ENCODE measurements at regions not wholly inside any gene's neighbourhood (a gene's known extent, or its start where the extent isn't known, plus 50 kb on each side); places are given as distances from the start of the nearest gene placed in this dataset.

GRCh38 chr4:170398218-170398617 lies 308.5 kb upstream of the AADAT start:
- no peak for TF ChIP-seq CTCF (IDR thresholded peaks at IDR 0.05; ENCODE audit: borderline replicate concordance, insufficient read depth, low read depth, low read length)
- H3K4me3 ChIP-seq (ENCODE audit: low read depth, low read length) = no peak overlapping the region

GRCh38 chr4:170395773-170396172 lies 306.0 kb upstream of the AADAT start:
- H3K4me3 ChIP-seq (ENCODE audit: low read depth, low read length) = no peak overlapping the region
- no peak for TF ChIP-seq CTCF (IDR thresholded peaks at IDR 0.05; ENCODE audit: borderline replicate concordance, insufficient read depth, low read depth, low read length)

- H3K4me3 ChIP-seq (ENCODE audit: low read depth, low read length) = no peak overlapping the region
- no peak for TF ChIP-seq CTCF (IDR thresholded peaks at IDR 0.05; ENCODE audit: borderline replicate concordance, insufficient read depth, low read depth, low read length)
Observed at GRCh38 chr4:170391066-170391740, 301.4 kb upstream of the AADAT start.

DNA sequence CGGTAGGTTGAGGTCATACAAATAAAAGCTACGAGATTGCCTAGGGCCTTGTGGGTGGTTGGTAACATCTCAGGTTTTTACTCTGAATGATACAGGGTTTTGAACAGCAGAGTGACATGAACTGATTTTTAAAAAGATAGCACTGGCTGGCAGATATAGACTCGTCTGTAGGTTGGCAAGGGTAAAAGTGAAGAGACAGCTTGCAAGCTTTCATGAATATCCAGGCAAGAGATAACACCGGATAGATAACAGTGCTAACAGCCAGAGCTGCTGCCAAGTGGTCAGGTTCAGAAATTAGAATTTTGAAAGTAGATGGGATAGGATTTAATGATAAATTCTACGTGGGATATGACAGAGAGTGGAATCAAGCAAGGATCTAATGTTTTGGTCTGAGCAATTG lies 299.7 kb upstream of the AADAT start:
- no peak for TF ChIP-seq CTCF (IDR thresholded peaks at IDR 0.05; ENCODE audit: borderline replicate concordance, insufficient read depth, low read depth, low read length)
- no peak overlapping the region for H3K4me3 ChIP-seq (ENCODE audit: low read depth, low read length)

- H3K4me3 ChIP-seq (ENCODE audit: low read depth, low read length) = no peak overlapping the region
- TF ChIP-seq CTCF (IDR thresholded peaks at IDR 0.05; ENCODE audit: borderline replicate concordance, insufficient read depth, low read depth, low read length) = no peak
Observed at GRCh38 chr4:170388255-170388654, 298.5 kb upstream of the AADAT start.

GRCh38 chr4:170386971-170387370 lies 297.2 kb upstream of the AADAT start:
- no peak overlapping the region for H3K4me3 ChIP-seq (ENCODE audit: low read depth, low read length)
- no peak for TF ChIP-seq CTCF (IDR thresholded peaks at IDR 0.05; ENCODE audit: borderline replicate concordance, insufficient read depth, low read depth, low read length)

DNA sequence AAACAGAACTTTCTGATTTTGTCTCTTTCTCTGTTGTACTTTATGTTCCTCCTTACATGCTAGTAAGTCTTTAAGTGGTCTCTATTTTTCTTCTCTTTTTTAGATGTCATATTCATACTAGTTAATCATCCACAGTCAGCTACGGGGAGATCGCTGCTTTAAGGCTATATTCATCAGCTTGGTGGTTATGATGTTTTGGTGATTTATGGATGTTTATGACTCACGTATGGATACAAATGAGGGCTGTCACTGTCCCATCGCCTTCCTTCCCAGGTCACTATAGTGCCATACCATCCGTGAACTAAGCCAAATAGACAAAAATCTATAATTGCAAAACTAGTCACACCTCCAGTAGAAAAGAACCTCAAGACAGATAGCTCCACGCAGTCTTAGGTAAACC lies 296.8 kb upstream of the AADAT start:
- TF ChIP-seq CTCF (IDR thresholded peaks at IDR 0.05; ENCODE audit: borderline replicate concordance, insufficient read depth, low read depth, low read length) = no peak
- no peak overlapping the region for H3K4me3 ChIP-seq (ENCODE audit: low read depth, low read length)
